ENCODE measurements at regions not wholly inside any gene's neighbourhood (a gene's known extent, or its start where the extent isn't known, plus 50 kb on each side); places are given as distances from the start of the nearest gene placed in this dataset.
"Not testable (repeated sequence)": the region's sequence is repeated elsewhere in the genome, so short reads cannot be mapped to it uniquely, and the experiment has no call there.

- no peak for DNase-seq (ENCODE audit: low read depth in 3 of 3)
These were observed 248.9 kb downstream of the MYCN start for GRCh38 chr2:16189029-16189835.

- DNase-seq (ENCODE audit: low read depth in 3 of 3): no peak
These were observed 248.0 kb downstream of the MYCN start for GRCh38 chr2:16188261-16188890.

GRCh38 chr2:16187482-16187817 lies 247.1 kb downstream of the MYCN start:
- no peak for DNase-seq (ENCODE audit: low read depth in 3 of 3)

GRCh38 chr2:16186661-16187481 lies 246.5 kb downstream of the MYCN start:
- no peak for DNase-seq (ENCODE audit: low read depth in 3 of 3)

- DNase-seq (ENCODE audit: low read depth in 3 of 3): no peak
These were observed 245.5 kb downstream of the MYCN start for GRCh38 chr2:16185801-16186272.

- no peak for DNase-seq (ENCODE audit: low read depth in 3 of 3)
These were observed 244.8 kb downstream of the MYCN start for GRCh38 chr2:16184945-16185660.

GRCh38 chr2:16184341-16184890 lies 244.1 kb downstream of the MYCN start:
- DNase-seq (ENCODE audit: low read depth in 3 of 3): no peak

- DNase-seq (ENCODE audit: low read depth in 3 of 3): no peak
These were observed 243.0 kb downstream of the MYCN start for GRCh38 chr2:16183345-16183744.

GRCh38 chr2:16182841-16183240 lies 242.5 kb downstream of the MYCN start:
- no peak for DNase-seq (ENCODE audit: low read depth in 3 of 3)

- not testable (repeated sequence) for DNase-seq (ENCODE audit: low read depth in 3 of 3)
These were observed 242.0 kb downstream of the MYCN start for GRCh38 chr2:16182311-16182815.

GRCh38 chr2:16181741-16182090 lies 241.4 kb downstream of the MYCN start:
- DNase-seq (ENCODE audit: low read depth in 3 of 3): no peak

- DNase-seq (ENCODE audit: low read depth in 3 of 3): no peak
These were observed 240.9 kb downstream of the MYCN start for GRCh38 chr2:16181062-16181740.

GRCh38 chr2:16180631-16181030 lies 240.3 kb downstream of the MYCN start:
- no peak for DNase-seq (ENCODE audit: low read depth in 3 of 3)

- no peak for DNase-seq (ENCODE audit: low read depth in 3 of 3)
These were observed 239.5 kb downstream of the MYCN start for GRCh38 chr2:16179701-16180416.

- no peak for DNase-seq (ENCODE audit: low read depth in 3 of 3)
These were observed 238.3 kb downstream of the MYCN start for GRCh38 chr2:16178551-16179130.

- DNase-seq (ENCODE audit: low read depth in 3 of 3): no peak
These were observed 237.4 kb downstream of the MYCN start for GRCh38 chr2:16177671-16178180.

- no peak for DNase-seq (ENCODE audit: low read depth in 3 of 3)
These were observed 236.7 kb downstream of the MYCN start for GRCh38 chr2:16176971-16177480.

- no peak for DNase-seq (ENCODE audit: low read depth in 3 of 3)
These were observed 235.0 kb downstream of the MYCN start for GRCh38 chr2:16175247-16175825.

- DNase-seq (ENCODE audit: low read depth in 3 of 3): no peak
These were observed 234.3 kb downstream of the MYCN start for GRCh38 chr2:16174693-16175045.

All from stimulated activated CD4-positive, alpha-beta T cell treated with anti-CD3 and anti-CD28 coated beads, TNF-alpha, amount 100 ng/mL, for 4 hours (primary cell).